Tibial nerve (tissue), 3 donors: ENCODE measurements at regions not wholly inside any gene's neighbourhood (a gene's known extent, or its start where the extent isn't known, plus 50 kb on each side); places are given as distances from the start of the nearest gene placed in this dataset.

Experiments used
- POLR2A ChIP-seq, 2 donors: fragments of 450-650 bp; IDR thresholded peaks; one replicate each; pipeline ENCODE4 v1.6.1; 2017; ENCODE audit warnings: antibody characterized with exemption in 2 of 2, mild to moderate bottlenecking in 2 of 2, moderate library complexity in 2 of 2
- TF ChIP-seq, protein P1 (sequence below), 5 experiments: fragments of 200-600 bp in 3 of 5; fragments of 450-650 bp in 2 of 5; sonication (generic) in 3 of 5; IDR thresholded peaks; one replicate each; pipeline ENCODE4 v1.5.1; 2016 to 2019; ENCODE audit warnings: antibody characterized with exemption in 5 of 5, mild to moderate bottlenecking in 3 of 5, moderate library complexity in 2 of 5

DNA sequence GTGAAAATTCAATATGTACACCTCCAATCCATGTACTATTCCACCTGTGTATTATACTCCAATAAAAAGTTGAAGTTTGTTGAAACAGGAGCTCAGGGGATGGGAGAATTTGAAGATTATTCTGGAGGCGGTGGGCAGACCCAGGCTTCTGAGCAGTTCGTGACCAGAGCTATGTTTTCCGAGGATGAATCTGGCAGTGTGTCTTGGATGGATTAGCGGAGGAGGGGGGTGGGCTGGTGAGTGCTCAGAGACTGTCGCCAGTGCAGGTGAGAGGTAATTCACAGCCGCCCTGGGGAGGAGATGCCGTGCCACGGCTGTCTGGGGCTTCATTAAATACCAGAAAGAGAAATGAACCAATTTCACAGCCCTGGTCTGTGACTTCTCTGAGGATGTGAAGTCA, 283.0 kb upstream of the RTL1 start:
- TF ChIP-seq, protein P1, sequence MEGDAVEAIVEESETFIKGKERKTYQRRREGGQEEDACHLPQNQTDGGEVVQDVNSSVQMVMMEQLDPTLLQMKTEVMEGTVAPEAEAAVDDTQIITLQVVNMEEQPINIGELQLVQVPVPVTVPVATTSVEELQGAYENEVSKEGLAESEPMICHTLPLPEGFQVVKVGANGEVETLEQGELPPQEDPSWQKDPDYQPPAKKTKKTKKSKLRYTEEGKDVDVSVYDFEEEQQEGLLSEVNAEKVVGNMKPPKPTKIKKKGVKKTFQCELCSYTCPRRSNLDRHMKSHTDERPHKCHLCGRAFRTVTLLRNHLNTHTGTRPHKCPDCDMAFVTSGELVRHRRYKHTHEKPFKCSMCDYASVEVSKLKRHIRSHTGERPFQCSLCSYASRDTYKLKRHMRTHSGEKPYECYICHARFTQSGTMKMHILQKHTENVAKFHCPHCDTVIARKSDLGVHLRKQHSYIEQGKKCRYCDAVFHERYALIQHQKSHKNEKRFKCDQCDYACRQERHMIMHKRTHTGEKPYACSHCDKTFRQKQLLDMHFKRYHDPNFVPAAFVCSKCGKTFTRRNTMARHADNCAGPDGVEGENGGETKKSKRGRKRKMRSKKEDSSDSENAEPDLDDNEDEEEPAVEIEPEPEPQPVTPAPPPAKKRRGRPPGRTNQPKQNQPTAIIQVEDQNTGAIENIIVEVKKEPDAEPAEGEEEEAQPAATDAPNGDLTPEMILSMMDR (IDR thresholded peaks at IDR 0.05): no peak
- no peak for TF ChIP-seq POLR2A (IDR thresholded peaks at IDR 0.05)
